Inferior parietal cortex (tissue), 1 donor: ENCODE measurements at regions not wholly inside any gene's neighbourhood (a gene's known extent, or its start where the extent isn't known, plus 50 kb on each side); places are given as distances from the start of the nearest gene placed in this dataset.
"Not testable (repeated sequence)": the region's sequence is repeated elsewhere in the genome, so short reads cannot be mapped to it uniquely, and the experiment has no call there.

Experiments
- DNase-seq: peaks from one replicate; pipeline ENCODE4 v3.0.0-alpha.2; 2016; ENCODE audit errors: extremely low spot score

DNA sequence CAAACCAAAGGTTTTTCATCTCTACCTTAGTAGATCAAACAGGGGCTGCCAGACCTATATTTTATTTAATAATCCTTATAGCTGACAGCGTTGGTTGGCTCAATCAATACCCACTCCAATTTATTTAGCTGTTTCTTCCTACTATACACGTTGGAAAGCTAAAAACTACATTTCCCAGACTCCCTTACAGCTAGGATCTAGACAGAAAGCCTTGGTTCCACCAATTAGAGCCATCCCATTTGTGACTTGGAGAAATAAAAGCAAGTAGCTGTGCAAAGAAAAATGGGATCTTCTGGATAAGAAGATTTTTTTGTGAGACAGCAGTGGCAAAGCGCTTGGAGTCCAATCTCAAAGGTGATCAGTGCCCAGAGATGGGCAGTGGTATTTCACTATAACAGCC is 331.3 kb upstream of the MEIS1 start:
- no peak for DNase-seq

DNA sequence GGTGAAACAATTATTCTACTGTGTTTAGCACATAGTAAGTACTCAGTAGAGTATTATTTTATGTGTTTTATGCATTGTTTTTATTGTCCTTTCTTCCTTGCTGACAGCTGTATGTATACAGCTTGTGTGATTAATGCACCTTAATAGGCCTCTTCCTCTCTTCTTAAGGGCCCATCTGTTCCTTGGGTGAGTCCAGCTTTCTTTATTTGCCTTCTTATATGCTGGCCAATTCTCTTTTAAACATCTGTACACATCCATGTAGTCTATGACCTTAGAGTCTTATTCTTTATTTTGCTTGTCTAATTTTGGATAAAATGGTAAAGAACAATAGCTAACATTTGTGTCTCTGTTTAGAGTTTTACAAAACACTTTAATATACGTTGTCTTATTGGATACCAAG is 333.7 kb upstream of the MEIS1 start:
- no peak for DNase-seq

DNA sequence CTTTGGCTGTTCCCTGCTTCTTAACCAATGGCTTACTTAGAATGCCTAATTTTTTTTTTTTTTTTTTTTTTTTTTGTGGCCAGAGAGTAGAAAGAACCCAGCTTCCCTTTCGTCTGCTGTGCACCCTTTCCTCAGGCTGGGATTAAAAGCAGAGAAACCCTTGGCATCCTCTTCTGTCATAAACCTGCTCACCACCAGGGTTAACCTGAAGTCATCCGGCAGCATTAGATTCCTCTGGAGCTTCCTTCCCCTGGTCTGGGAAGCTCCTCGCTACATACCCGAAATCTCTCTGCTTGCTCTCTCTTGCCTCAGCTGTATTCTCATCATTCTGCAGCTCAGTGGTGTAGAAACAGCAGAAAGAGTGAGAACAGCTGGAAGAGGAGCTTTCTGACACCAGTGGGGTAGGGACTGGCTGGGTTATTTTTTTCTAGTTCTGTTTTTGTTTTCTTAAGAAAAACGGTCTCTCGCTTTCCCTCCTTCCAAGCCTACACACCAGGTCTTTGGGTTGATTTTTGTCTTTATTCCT is 339.0 kb upstream of the MEIS1 start:
- DNase-seq, result no peak

DNA sequence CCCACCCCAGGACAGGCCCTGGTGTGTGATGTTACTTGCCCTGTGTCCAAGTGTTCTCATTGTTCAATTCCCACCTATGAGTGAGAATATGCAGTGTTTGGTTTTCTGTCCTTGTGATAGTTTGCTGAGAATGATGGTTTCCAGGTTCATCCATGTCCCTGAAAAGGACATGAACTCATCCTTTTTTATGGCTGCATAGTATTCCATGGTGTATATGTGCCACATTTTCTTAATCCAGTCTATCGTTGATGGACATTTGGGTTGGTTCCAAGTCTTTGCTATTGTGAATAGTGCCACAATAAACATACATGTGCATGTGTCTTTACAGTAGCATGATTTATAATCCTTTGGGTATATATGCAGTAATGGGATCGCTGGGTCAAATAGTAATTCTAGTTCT is 340.2 kb upstream of the MEIS1 start:
- DNase-seq, result not testable (repeated sequence)

DNA sequence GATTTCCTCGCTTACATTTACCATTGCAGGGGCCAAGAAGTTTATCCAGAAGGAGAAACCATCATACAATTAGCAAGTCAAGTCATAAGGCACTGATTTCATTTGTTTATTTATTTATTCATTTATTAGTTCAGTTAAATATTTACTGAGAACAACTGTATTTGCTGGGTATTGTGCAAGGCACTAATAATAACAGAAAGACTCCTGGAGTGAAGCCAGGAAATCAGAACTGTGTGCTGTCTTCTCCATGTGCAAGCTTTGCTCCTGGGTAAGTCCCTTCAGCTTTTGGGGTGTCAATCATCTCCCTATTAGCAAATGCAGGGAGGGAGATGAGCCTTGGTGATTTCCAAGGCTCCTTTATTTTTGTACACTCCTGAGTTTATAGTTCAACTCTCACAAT is 341.6 kb upstream of the MEIS1 start:
- DNase-seq, result no peak

DNA sequence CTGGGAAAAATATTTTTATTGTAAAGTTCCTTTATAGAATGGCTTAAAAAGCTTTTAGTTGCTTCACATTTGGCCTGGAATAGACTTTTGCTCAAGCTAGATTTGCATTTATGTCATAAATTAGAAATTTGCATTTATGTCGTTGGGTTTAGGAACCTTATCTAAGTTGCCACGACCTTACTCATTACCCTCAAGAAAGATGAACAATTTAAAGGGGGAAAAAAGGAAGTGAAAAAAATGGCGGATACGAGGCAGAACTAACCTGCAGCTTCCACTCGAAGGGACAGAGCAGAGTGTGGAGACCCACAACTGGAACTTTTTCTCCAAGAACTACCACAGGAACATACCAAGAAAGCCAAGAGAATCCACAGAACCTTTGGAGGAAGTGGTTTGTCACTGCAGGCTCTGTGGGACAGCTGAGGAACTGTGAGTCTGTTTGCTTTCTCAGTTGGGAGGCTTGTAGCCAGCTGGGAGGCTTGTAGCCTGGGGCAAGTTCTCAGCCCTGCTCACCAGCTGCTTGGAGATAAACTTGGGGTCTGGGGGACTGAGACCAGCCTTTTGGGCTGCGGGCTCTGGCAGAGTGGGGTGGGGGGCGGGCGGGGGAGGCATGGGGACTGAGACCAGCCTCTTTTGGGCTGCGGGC is 349.9 kb upstream of the MEIS1 start:
- DNase-seq, result no peak

DNA sequence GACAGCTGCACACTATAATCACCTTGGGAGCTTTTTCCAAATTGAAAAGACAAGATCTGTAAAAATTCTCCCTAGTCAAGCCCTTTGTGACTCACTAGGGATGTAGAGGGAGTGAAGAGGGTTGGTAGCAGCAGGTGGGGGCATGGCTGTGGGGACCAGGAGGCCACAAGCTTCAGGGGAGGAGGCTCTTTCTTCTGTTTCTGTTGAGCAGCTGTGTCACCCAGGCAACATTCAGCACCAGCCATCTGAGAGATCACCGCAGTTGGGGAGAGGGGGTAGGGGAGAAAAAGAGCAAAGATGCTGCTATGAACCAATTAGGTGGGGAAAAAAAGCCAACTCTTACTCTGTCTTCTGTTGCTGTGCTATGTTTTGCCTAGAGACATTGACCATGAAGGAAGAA is 352.3 kb upstream of the MEIS1 start:
- no peak for DNase-seq

DNA sequence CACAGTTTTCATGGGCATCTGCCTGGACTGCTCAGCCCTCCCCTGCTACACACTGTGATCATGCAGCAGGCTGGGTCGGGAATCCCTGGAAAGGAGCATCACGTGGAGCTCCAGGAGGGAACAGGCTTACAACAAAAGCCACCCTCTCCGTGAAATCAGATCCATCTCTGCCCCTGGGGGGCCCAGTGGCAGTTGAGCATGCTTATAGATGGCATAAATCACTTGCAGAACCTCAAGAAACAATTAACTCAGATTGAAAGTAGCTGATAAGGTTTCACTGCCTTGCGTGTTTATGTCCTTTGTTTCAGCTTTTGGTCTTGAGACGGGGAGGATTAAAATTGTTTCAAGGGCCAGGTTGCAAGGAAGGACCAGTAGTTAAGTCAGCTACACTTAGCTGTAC is 354.8 kb upstream of the MEIS1 start:
- no peak for DNase-seq

DNA sequence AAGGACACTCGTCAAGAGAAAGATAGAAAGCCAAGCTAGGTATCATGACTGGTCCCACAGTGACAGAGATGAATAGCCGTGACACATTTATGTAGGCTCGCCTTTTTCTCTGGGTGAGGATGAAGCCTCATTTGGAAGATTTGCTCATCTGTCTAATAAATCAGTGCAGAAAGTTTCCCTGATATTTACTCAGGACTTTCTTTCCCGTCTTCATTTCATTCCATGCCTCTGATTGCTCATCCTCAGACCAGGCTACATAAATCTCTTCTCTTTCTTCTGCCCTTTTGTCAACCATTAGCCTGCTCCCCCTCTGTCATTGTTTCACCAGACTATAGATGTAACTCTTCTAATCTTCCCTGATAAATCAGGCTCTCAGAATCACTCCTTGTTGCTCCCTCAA is 361.8 kb upstream of the MEIS1 start:
- DNase-seq, result no peak

DNA sequence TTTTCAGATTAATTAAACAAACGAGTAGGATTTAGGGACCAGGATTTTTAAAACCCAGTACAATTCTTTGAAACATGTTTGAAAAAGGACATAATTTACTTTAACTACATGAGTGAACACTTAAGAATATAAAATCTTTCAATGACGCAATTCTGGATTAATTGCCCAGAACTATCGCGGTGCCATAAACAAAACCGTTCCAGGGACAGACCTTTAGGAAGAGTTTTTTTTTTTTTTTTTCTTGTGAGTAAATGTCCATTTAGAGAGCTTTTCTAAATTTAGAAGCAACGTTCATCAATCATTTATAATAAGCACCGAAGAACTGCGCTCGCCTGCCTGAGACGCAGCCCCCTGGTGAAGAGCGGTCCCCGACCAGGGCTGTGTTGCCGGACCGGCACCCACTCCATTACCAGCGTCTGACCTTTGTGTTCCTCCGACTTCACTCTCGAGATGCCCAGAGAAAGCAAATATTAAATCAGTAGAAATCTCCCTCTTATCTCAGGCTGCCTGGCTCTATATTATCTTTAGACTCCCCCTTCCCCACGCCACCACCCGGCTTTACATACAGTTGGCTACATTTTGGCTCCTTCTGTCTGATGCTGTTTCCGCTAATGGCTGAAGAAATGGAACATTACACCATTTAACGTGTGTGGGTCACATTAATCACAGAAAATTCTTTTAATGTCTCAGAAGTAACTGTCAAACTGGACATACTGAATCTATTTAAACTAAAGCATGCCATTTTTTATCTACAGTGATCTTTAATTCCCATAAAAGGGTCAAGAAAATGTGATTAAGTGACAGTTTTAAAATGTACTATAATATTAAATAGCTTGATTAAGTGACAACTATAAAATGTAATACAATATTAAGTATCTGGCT is 364.0 kb upstream of the MEIS1 start:
- DNase-seq, result no peak

DNA sequence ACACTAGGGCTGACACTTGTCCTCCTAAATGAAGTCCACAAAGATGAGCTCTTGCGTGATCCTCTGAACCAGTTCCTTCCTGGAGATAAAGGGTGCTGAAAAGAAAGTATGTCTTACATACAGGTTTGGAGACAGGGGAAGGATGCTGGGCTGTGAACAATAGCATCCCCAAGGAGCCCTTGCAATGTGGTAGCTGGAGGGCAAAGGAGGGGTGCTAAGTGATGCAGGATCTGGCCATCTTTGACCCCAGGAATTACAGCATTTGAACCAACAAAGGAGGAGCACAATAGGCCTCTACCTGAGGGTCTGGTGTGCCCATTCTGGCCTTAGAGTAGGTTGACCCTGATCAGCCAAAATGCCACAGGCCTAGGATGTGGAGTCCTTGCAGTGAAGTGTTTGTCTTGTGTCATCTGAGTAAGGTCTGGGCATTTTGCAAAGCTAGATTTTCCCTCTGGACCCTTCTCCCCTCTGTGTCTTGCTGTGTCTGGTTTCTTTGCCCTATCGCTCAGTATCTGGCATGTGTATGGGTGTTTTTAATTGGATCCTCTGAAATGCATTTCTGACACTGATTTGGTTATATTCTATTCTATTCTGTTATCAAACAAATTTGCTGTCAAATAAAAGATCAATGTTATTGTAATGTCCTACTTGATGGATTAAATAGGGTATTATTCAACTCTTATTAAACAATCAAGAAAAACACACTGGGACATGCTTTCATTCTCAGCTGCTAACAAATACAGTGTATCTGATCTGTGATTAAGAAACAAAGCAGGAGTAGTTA is 364.8 kb upstream of the MEIS1 start:
- DNase-seq, result no peak

DNA sequence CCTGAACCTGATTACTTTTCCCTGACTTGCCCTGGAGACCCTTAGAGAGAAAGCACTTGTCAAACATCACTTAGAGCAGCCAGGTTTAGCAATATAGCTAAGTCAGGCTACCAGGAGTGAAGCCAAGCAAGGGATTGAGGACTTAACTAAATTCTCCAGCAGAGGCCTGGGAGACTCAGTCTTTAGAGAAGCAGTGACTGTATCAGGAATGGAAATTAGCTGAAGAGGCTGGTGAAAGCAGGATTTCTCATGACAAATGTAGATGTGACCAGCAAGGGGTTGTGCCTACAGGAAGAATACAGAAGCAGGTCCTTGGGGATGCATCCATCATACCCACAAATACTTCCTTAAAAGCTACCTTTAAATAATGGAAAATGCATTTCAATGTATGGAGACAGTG is 368.9 kb upstream of the MEIS1 start:
- no peak for DNase-seq

DNA sequence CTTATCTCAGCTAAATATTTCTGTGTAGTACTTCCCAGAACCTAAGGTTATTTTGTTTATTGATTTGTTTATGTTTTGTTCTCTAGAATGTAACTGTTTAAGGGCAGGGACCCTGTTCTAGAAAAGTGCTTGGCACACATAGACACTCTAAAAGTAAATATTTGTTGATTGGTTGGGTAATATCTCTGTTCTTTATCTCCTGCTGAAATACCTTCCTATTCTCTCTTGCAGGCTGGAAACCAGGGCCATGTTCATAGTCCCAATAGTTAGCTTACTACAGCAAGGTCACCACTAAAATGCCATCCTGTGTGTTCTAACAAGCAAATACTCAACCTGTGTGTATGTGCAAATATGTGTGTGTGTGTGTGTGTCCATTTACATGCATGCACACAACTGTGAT is 375.6 kb upstream of the MEIS1 start:
- no peak for DNase-seq

DNA sequence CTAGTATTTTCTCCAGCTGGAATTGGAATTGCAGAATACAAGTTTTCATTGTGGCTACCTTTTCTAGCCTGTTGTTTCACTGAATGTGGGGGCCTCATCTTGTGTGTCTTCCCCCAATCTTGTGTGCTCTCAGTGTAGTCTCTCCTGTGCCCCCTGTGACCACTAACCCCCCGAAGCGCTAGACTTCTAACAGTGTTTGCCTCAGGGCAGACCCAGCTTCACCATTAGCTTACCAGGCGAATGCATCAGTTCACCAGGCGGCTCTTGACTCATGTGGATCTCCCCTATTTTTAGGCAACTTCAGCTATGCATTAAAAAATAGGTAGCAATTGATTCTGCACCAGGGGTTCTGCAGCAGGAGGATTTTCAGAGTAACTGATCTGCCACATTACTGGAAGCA is 376.2 kb upstream of the MEIS1 start:
- DNase-seq, result no peak

DNA sequence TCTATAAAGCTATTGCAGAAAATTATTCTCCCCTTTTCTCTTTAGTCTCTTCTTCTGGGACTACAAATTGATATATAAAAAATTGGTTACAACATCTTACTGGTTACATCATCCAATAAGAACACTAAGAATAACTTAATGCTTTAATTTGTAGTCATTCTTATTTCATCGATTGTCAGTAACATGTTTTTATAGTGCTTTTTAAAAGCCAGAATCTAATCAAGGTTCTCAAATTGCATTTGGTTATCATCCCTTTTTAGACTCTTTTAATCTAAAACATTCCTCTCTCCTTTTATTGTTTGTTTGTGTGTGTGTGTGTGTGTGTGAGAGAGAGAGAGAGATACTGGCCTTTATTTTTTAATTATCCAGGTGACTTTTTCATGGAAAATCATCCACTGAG is 377.1 kb upstream of the MEIS1 start:
- DNase-seq, result no peak

DNA sequence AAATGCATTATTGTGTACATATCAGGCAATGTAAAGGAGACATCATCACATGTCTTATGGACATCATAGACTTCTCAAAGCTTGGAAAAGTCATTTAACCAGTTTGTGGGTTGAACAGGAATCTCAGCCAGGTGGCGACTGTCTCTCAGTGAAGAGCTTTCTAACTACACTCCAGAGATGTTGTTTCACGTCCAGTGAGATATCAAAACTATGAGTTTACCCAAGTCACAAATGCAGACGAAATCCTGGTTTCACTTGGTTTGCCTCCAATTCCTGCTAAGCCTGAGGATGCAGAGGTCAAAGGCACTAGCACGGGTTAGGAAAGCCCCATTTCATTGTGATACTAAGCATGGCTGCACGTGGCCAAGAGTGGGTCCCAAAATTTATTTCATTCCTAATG is 384.5 kb upstream of the MEIS1 start:
- no peak for DNase-seq

DNA sequence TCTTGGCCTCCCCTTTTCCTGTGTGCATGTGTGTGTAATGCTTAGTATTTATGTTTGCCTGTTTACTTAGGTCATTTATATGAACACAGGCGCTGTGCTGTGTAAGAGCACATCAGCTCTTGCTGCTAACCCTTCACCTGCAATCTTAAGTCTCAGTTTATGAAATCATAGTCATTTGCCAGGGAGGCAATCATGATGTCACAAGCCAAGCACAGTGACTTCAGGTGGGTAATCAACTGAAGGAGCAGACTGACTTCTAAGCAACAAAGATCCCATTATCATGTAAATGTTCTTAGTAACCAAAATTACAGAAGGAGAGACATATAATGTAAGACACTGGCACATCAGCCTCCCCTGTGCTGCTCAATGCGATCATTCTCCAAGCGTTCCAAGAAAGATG is 386.3 kb upstream of the MEIS1 start:
- DNase-seq, result no peak

DNA sequence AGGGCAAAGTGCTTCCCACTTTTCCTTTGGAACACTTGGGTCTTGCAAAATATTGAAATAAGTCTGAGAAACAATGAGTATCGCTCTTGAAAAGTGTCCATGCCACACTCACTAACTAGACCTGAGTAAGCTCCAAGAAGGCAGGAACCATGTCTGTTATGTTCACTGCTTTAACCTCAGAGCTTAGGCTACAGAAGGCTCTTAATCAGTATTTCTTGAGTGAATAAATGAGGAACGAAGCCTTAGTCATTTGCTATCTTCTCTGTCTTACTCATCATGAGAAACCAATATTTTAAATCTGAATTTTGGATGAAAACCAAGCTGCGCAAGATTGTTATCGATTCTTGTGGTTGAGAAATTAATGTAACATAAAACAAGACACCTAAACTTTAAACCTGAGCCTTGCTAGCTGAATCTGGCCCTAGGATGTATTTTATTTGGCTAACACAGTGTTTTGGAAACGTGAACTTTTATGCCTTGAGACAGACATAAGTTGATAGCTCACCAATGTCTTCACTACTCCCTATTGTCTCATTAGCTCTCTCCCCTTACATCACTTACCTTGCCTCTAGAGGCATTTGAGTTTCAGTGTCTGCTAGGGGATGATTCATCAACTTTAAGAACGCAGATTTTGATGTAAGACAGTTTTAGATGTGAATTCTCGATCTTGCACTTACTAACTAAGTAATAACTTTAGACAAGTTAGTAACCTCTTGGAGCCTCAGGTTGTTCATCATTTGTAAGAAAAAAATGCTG is 392.8 kb upstream of the MEIS1 start:
- no peak for DNase-seq

DNA sequence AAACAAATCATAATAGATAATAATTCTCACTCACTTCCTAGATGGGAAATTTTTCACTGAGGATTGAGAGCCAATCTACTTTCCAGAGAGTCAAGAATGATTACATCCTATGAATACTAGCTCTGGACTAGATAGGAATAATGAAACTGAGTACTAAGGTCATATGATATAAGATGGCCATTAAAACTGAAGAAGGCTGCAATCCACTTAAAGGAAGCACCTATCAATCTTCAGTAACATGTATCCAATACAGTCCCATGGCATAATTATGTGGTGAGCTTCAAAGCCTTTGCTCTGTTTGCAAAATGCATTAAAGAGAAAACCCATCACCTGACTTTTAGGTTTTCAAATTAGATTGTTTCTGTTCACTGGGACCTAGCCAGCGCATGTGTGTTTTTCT is 398.0 kb upstream of the MEIS1 start:
- no peak for DNase-seq

DNA sequence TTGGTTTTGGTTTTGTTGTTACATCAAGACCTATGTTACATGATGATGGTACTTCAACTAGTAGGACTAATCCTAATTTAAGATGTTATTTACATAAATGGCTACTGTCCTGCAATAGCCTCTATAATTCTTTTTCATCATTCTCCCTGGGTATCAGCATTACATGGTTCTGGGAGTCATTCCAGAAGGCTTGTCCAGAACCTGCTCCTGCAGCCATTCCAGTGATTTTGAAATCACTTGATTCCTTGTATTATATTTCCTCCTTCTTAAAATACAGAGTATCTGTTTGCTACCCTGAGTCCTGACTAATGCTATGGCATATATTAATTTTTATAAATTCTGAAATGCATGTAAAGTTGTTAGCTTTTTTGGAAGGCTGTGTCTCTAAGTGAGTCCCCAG is 400.5 kb upstream of the MEIS1 start:
- no peak for DNase-seq

DNA sequence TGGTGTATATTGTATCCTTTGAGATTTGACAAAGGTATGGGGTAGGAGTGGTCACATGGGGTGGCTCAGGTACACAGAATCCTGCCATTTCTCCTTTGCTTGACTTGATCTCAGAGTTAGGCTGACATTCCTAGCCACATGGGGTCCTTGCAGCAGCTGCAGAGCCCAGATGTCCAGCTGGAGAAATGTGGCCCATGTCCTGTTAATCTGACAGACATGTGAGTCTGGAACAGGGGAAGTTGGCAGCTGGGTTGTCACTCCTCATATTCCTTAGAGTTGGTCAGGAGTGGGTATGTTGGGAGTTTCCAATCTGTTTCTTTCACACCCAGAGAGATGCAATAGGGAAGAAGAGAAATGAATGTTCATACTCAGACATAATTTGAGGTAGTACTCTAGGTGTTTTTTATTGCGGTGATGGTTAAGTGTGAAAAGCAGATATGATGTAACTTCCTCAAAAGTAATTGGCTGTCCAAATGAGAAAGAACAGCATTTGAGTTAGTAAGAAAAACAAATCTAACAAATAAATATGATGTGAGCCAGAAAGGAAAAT is 402.6 kb upstream of the MEIS1 start:
- no peak for DNase-seq

DNA sequence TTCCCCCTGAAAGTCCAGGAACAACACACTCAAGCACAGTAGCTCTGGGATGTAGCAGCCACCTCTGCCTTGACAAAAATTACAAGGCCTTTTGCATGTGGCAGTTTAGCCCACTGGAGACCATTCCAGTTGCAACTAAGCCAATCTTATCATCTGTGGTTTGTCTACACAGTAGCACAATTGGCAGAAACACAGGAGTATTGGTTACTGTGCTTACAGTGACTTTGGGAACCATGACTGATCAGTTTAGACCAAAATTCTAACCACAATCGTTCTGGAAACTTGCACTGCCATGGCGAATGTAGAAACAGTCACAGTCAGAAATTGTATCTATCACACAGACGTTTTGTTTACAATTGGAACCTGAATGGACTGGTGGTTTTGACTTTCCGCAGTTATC is 403.7 kb upstream of the MEIS1 start:
- no peak for DNase-seq
